NT2/D1 (cell line): ENCODE measurements at regions not wholly inside any gene's neighbourhood (a gene's known extent, or its start where the extent isn't known, plus 50 kb on each side); places are given as distances from the start of the nearest gene placed in this dataset.

Experiments
- SUZ12 ChIP-seq: IDR thresholded peaks from 2 replicates; pipeline ENCODE4 v1.6.1; 2011; ENCODE audit not compliant: insufficient read length, insufficient read depth; ENCODE audit errors: extremely low read depth
- YY1 ChIP-seq: IDR thresholded peaks from 2 replicates; pipeline ENCODE4 v1.6.1; 2011; ENCODE audit not compliant: insufficient read length, insufficient read depth
- ZNF274 ChIP-seq: IDR thresholded peaks from 2 replicates; pipeline ENCODE4 v1.6.1; 2011; ENCODE audit warnings: mild to moderate bottlenecking, low read depth, low read length

DNA sequence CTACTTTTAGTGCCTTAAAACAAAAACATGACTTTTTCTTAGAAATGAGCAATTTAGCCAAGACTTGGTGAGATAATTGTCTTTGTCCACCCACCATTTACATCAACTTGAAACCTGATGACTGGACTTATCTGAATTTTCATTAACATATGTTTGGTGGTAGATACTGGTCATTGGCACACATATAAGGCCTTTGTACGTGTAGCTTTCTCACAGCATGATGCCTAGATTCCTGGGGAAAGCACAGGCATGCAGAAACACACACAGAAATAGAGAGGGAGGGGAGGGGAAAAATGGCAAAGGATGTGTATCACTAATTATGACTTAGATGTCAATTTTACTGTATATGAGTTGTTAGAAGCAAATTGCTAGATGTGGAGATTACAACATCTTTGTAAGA is 488.4 kb downstream of the NXPH1 start:
- TF ChIP-seq YY1 (no peak), ZNF274 (no peak), SUZ12 (no peak)
